DND-41 (cell line): ENCODE measurements at regions not wholly inside any gene's neighbourhood (a gene's known extent, or its start where the extent isn't known, plus 50 kb on each side); places are given as distances from the start of the nearest gene placed in this dataset.

ENCODE experiments used
- ATAC-seq: fragments of 200-7000 bp; cut with Tn5 transposase; 3 replicates; pipeline ENCODE4 v1.9.1; 2021; ENCODE audit warnings: low read depth; ENCODE audit not compliant: insufficient read depth
- DNase-seq: peaks from one replicate; pipeline ENCODE4 v3.0.0-alpha.2; 2020
- H2AFZ ChIP-seq: 2 replicates; pipeline ENCODE4 v1.6.0; 2012; ENCODE audit warnings: low read depth, low read length
- H3K27ac ChIP-seq: 2 replicates; pipeline ENCODE4 v1.5.1; 2012; ENCODE audit warnings: low read length, inconsistent platforms
- H3K27me3 ChIP-seq: fragments of 200-600 bp; sonication (generic); 2 replicates; pipeline ENCODE4 v1.6.0; 2012; ENCODE audit warnings: low read length, mild to moderate bottlenecking, inconsistent platforms; ENCODE audit not compliant: insufficient read depth, poor library complexity
- H3K36me3 ChIP-seq: 2 replicates; pipeline ENCODE4 v1.5.1; 2012; ENCODE audit warnings: low read length, inconsistent platforms; ENCODE audit not compliant: insufficient read depth
- H3K4me1 ChIP-seq: 2 replicates; pipeline ENCODE4 v1.5.1; 2012; ENCODE audit warnings: mild to moderate bottlenecking, low read length; ENCODE audit not compliant: insufficient read depth
- H3K4me2 ChIP-seq: 2 replicates; pipeline ENCODE4 v1.6.0; 2012; ENCODE audit warnings: mild to moderate bottlenecking, moderate library complexity, low read length, inconsistent platforms; ENCODE audit not compliant: insufficient read depth
- H3K4me3 ChIP-seq, 2 experiments: fragments of 200-600 bp in 1 of 2; shearing (Covaris generic) in 1 of 2; 2 replicates each; pipeline ENCODE4 v1.5.1; 2012 to 2016; ENCODE audit warnings: inconsistent platforms in 2 of 2, low read length in 2 of 2, mild to moderate bottlenecking in 2 of 2, low read depth in 1 of 2, moderate library complexity in 1 of 2
- H3K79me2 ChIP-seq: 2 replicates; pipeline ENCODE4 v1.6.0; 2012; ENCODE audit warnings: low read length, inconsistent platforms; ENCODE audit not compliant: insufficient read depth
- H3K9ac ChIP-seq: 2 replicates; pipeline ENCODE4 v1.6.0; 2012; ENCODE audit warnings: low read depth, mild to moderate bottlenecking, inconsistent platforms, low read length, moderate library complexity
- H3K9me3 ChIP-seq: 2 replicates; pipeline ENCODE4 v1.5.1; 2012; ENCODE audit warnings: low read length, moderate library complexity, mild to moderate bottlenecking, inconsistent platforms; ENCODE audit not compliant: insufficient read depth, severe bottlenecking
- H4K20me1 ChIP-seq: 2 replicates; pipeline ENCODE4 v1.6.0; 2012; ENCODE audit warnings: low read length; ENCODE audit not compliant: insufficient read depth
- EZH2 ChIP-seq: IDR thresholded peaks from 3 replicates; pipeline ENCODE4 v1.6.1; 2012; ENCODE audit warnings: borderline replicate concordance, low read depth, mild to moderate bottlenecking, moderate library complexity, low read length, inconsistent platforms; ENCODE audit not compliant: severe bottlenecking
- TF ChIP-seq, protein P1 (sequence below): IDR thresholded peaks from 2 replicates; pipeline ENCODE4 v1.5.1; 2012; ENCODE audit warnings: borderline replicate concordance, low read length, moderate library complexity, mild to moderate bottlenecking; ENCODE audit not compliant: poor library complexity, severe bottlenecking; ENCODE audit errors: extremely low read depth

DNA sequence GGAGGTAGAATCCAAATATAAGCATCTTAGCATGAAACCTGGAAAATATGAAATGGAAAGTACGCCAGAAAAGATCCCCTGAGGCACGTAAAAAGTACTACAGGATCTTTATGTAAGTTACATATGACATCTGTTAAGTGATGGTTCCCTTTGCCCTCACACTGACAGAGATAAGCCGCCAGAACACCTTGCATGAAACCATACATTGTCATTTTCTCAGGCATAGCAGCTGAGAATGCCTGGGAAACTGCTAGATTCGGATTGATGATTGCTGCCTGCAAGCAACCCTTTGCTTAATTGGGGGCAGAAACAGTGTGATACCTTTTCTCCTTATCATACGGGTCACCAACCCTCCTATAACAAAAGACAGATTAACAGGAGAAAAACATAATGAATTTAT lies 826.6 kb upstream of the LRRN3 start:
- Histone ChIP-seq H3K27ac (no peak overlapping the region), H3K9ac (no peak overlapping the region), H3K79me2 (no peaks in the 10 kb centered on the region), H3K4me3 (no peak overlapping the region), H2AFZ (no peak overlapping the region), H3K27me3 (no peaks in the 10 kb centered on the region), H4K20me1 (no peaks in the 10 kb centered on the region), H3K4me2 (no peak overlapping the region), H3K4me1 (no peaks in the 10 kb centered on the region), H3K9me3 (peaks cover 3% of the 10 kb centered on the region), H3K36me3 (no peaks in the 10 kb centered on the region)
- TF ChIP-seq, protein P1, sequence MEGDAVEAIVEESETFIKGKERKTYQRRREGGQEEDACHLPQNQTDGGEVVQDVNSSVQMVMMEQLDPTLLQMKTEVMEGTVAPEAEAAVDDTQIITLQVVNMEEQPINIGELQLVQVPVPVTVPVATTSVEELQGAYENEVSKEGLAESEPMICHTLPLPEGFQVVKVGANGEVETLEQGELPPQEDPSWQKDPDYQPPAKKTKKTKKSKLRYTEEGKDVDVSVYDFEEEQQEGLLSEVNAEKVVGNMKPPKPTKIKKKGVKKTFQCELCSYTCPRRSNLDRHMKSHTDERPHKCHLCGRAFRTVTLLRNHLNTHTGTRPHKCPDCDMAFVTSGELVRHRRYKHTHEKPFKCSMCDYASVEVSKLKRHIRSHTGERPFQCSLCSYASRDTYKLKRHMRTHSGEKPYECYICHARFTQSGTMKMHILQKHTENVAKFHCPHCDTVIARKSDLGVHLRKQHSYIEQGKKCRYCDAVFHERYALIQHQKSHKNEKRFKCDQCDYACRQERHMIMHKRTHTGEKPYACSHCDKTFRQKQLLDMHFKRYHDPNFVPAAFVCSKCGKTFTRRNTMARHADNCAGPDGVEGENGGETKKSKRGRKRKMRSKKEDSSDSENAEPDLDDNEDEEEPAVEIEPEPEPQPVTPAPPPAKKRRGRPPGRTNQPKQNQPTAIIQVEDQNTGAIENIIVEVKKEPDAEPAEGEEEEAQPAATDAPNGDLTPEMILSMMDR, result no peak
- TF ChIP-seq EZH2, result no peak
- ATAC-seq (no peak), DNase-seq (no peak)

DNA sequence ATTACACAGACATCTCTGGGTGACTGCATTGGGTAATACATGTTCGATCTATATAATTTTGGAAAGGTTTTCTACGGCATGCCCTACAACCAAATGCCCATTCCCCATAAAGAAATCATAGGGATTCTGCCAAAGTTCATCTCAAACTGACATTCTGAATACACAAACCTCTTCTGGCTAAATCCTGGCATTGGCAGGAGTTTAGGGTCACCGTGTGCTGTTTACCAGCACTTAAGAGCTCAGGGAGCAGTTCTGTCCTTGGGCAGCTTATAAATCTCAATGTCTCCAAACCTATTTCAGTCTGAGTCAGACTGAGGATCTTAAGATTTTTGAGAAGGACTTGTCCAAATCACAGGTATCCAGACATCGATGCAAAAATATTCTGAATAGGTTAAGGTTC lies 809.6 kb upstream of the LRRN3 start:
- Histone ChIP-seq H3K9ac (no peak overlapping the region), H3K27ac (no peak overlapping the region), H2AFZ (no peak overlapping the region), H3K4me3 (no peak overlapping the region), H4K20me1 (no peaks in the 10 kb centered on the region), H3K36me3 (no peaks in the 10 kb centered on the region), H3K4me2 (no peak overlapping the region), H3K9me3 (no peaks in the 10 kb centered on the region), H3K4me1 (no peaks in the 10 kb centered on the region), H3K27me3 (no peaks in the 10 kb centered on the region), H3K79me2 (no peaks in the 10 kb centered on the region)
- ATAC-seq (no peak), DNase-seq (no peak)
- no peak for TF ChIP-seq EZH2
- TF ChIP-seq, protein P1, result no peak

DNA sequence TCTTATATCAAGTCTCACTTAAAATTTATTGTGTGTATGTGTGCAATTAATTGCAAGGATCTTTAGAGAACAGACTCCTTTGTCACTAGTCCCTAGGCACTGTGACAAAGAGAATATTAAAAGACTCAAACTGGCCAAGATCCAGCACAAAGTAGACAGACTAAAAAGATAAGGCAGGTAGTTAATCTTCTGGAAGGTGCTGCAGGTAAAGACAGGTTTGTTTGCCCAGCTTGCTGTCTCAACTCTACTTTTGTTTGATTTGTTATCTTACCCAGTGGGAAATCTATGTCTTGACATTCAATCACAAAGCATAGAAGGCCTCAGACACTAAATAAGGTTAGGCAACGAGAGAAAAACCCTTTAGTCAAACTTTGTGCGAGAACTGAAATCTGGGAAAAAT lies 807.9 kb upstream of the LRRN3 start:
- no peaks in the 10 kb centered on the region for H3K4me1 ChIP-seq
- no peak for TF ChIP-seq EZH2
- TF ChIP-seq, protein P1, result no peak
- no peaks in the 10 kb centered on the region for H3K79me2 ChIP-seq

DNA sequence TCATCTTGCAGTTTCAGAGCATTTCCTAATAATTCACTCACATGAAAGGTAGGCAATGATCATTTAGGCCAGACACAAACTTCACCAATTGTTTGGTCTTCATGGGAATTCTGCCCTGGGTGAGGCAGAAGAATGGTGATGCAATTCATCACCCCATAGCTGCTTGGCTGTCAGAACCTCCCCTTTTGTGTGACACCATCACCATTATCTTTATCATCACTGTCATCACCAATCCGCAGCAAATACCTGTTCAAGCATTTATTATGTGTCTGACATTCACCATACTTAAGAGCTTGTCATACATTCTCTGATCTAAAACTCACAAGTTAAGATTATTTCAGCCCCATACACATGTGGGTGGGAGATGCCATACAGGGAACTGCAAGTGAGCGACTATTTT lies 799.5 kb upstream of the LRRN3 start:
- Histone ChIP-seq H3K27me3 (no peaks in the 10 kb centered on the region), H3K4me3 (no peak overlapping the region), H3K27ac (no peak overlapping the region), H3K36me3 (no peaks in the 10 kb centered on the region), H2AFZ (no peak overlapping the region), H3K4me1 (no peaks in the 10 kb centered on the region), H3K4me2 (no peak overlapping the region), H4K20me1 (no peaks in the 10 kb centered on the region), H3K9me3 (no peaks in the 10 kb centered on the region), H3K79me2 (no peaks in the 10 kb centered on the region), H3K9ac (no peak overlapping the region)
- ATAC-seq (no peak), DNase-seq (no peak)
- TF ChIP-seq, protein P1, result no peak
- no peak for TF ChIP-seq EZH2

More for the DNA sequence above, 807.9 kb upstream of the LRRN3 start:
- H3K4me3 ChIP-seq, result no peak overlapping the region
- no peak overlapping the region for H2AFZ ChIP-seq
- H3K27me3 ChIP-seq, result no peaks in the 10 kb centered on the region
- no peaks in the 10 kb centered on the region for H4K20me1 ChIP-seq
- H3K27ac ChIP-seq, result no peak overlapping the region
- no peaks in the 10 kb centered on the region for H3K36me3 ChIP-seq
- no peak overlapping the region for H3K4me2 ChIP-seq
- no peak overlapping the region for H3K9ac ChIP-seq
- DNase-seq (no peak), ATAC-seq (no peak)
- no peaks in the 10 kb centered on the region for H3K9me3 ChIP-seq
